ENCODE measurements at regions not wholly inside any gene's neighbourhood (a gene's known extent, or its start where the extent isn't known, plus 50 kb on each side); places are given as distances from the start of the nearest gene placed in this dataset.

GRCh38 chr17:83162035-83162745 lies 82.8 kb downstream of the METRNL start:
- TF ChIP-seq CREM (IDR thresholded peaks at IDR 0.05; ENCODE audit: low read depth) (no peak), E4F1 (IDR thresholded peaks at IDR 0.05; ENCODE audit: borderline replicate concordance, partially characterized antibody) (no peak), SIN3A (IDR thresholded peaks at IDR 0.05; ENCODE audit: low read depth, low read length) (no peak), CTCF (IDR thresholded peaks at IDR 0.05 in 2 of 3, conservative IDR thresholded peaks at IDR 0.05 in 1 of 3; ENCODE audit: control insufficient read depth in 2 of 3, extremely low read depth in 1 of 3, insufficient read depth in 1 of 3, low read depth in 3 of 3, low read length in 3 of 3) (no peak), PAX5 (IDR thresholded peaks at IDR 0.05; ENCODE audit: borderline replicate concordance, low read depth, low read length) (no peak), POLR2AphosphoS5 (IDR thresholded peaks at IDR 0.05; ENCODE audit: low read length) (no peak), GATAD2B (conservative IDR thresholded peaks at IDR 0.05; ENCODE audit: low read depth) (no peak), PKNOX1 (IDR thresholded peaks at IDR 0.05) (no peak), POLR2A (IDR thresholded peaks at IDR 0.05; ENCODE audit: low read depth, low read length) (no peak)

Measured in GM12878 (cell line).